HCT116 (cell line): ENCODE measurements at regions not wholly inside any gene's neighbourhood (a gene's known extent, or its start where the extent isn't known, plus 50 kb on each side); places are given as distances from the start of the nearest gene placed in this dataset.

ENCODE experiments used
- ATAC-seq: fragments of 200-7000 bp; cut with Tn5 transposase; 2 replicates; pipeline ENCODE4 v1.9.1; 2020; ENCODE audit warnings: mild to moderate bottlenecking, moderate library complexity
- BruUV-seq: library from RNA; stranded (reverse); fragments of 400-500 nt; replicated peaks from 2 replicates; lab custom pipeline; 2021; lab: Mats Ljungman, UMichigan
- CTCF ChIA-PET: fragments of 300-600 bp; sonication (Branson Sonifier 250); formaldehyde crosslinking; loops from one replicate; lab custom pipeline; 2021; ENCODE audit warnings: antibody characterized with exemption; lab: Charles Lee
- POLR2A ChIA-PET: fragments of 300-600, 350-600 bp; sonication (Branson Sonifier 250); formaldehyde crosslinking; loops from one replicate; lab custom pipeline; 2021; ENCODE audit warnings: antibody characterized with exemption; lab: Charles Lee
- RAD21 ChIA-PET, 2 experiments: fragments of 300-600 bp; sonication (Branson Sonifier 250); formaldehyde crosslinking; loops; one replicate each; lab custom pipeline; 2023; ENCODE audit warnings: low total read pairs in 2 of 2; ENCODE audit not compliant: uncharacterized antibody in 2 of 2, unreplicated experiment in 2 of 2, low non-redundant PET in 1 of 2; lab: Charles Lee
- DNase-seq: peaks from one replicate; pipeline ENCODE4 v3.0.0-alpha.2; 2010; ENCODE audit warnings: low read depth, low spot score
- H2AFZ ChIP-seq: fragments of 200-600 bp; shearing (Covaris generic), sonication (generic); 2 replicates; pipeline ENCODE4 v1.6.1; 2017; ENCODE audit warnings: low read depth, mixed run types, mixed read lengths, antibody characterized with exemption, low read length; ENCODE audit not compliant: poor library complexity, severe bottlenecking
- H3K27ac ChIP-seq: 2 replicates; pipeline ENCODE4 v1.5.1; 2012; ENCODE audit warnings: low read depth, low read length
- H3K27me3 ChIP-seq: fragments of 200-600 bp; sonication (generic); 2 replicates; pipeline ENCODE4 v1.6.1; 2016; ENCODE audit warnings: mixed run types, low read length, mixed read lengths; ENCODE audit not compliant: insufficient read depth
- H3K36me3 ChIP-seq, 2 experiments: fragments of 200-500 bp in 1 of 2; fragments of 200-600 bp in 1 of 2; sonication (Bioruptor generic) in 1 of 2; sonication (generic) in 1 of 2; 2 replicates each; pipeline versions ENCODE4 v1.5.1 to v1.6.1; 2014 to 2016; ENCODE audit warnings: low read length in 2 of 2, inconsistent platforms in 1 of 2, mixed read lengths in 1 of 2, mixed run types in 1 of 2; ENCODE audit not compliant: insufficient read depth in 2 of 2, control insufficient read depth in 1 of 2
- H3K4me1 ChIP-seq, 2 experiments: fragments of 200-600 bp in 1 of 2; sonication (generic) in 1 of 2; 2 replicates each; pipeline versions ENCODE4 v1.5.1 to v1.6.1; 2012 to 2017; ENCODE audit warnings: low read length in 2 of 2, inconsistent platforms in 1 of 2, mild to moderate bottlenecking in 1 of 2, mixed read lengths in 1 of 2, mixed run types in 1 of 2, moderate library complexity in 1 of 2; ENCODE audit not compliant: insufficient read depth in 2 of 2, control insufficient read depth in 1 of 2
- H3K4me2 ChIP-seq: fragments of 200-600 bp; sonication (generic); 2 replicates; pipeline ENCODE4 v1.6.1; 2017; ENCODE audit warnings: mixed run types, low read length, mixed read lengths
- H3K4me3 ChIP-seq, 2 experiments: fragments of 200-600 bp in 1 of 2; sonication (generic) in 1 of 2; replicated peaks in 1 of 2; 2 replicates each; pipeline ENCODE4 v1.5.1; 2011 to 2016; ENCODE audit warnings: low read length in 2 of 2, control low read depth in 1 of 2, low read depth in 1 of 2, mild to moderate bottlenecking in 1 of 2, mixed read lengths in 1 of 2, mixed run types in 1 of 2
- H3K79me2 ChIP-seq: fragments of 200-600 bp; sonication (generic); 2 replicates; pipeline ENCODE4 v1.6.1; 2017; ENCODE audit warnings: mild to moderate bottlenecking, mixed run types, low read length, moderate library complexity, mixed read lengths; ENCODE audit not compliant: insufficient read depth
- H3K9ac ChIP-seq: fragments of 200-600 bp; sonication (generic); 2 replicates; pipeline ENCODE4 v1.6.1; 2016; ENCODE audit warnings: low read length, mixed read lengths
- H3K9me2 ChIP-seq: fragments of 200-600 bp; sonication (generic), shearing (Covaris generic); 2 replicates; pipeline ENCODE4 v1.6.1; 2017; ENCODE audit warnings: mixed run types, mild to moderate bottlenecking, moderate library complexity; ENCODE audit not compliant: insufficient read depth
- H3K9me3 ChIP-seq, 2 experiments: fragments of 200-500 bp in 1 of 2; fragments of 200-600 bp in 1 of 2; sonication (Bioruptor generic) in 1 of 2; sonication (generic) in 1 of 2; 2 replicates each; pipeline ENCODE4 v1.6.1; 2014 to 2017; ENCODE audit warnings: low read length in 2 of 2, mixed read lengths in 2 of 2, inconsistent platforms in 1 of 2, low read depth in 1 of 2, mild to moderate bottlenecking in 1 of 2, mixed run types in 1 of 2, moderate library complexity in 1 of 2; ENCODE audit not compliant: control insufficient read depth in 1 of 2, insufficient read depth in 1 of 2
- H4K20me1 ChIP-seq: fragments of 200-600 bp; sonication (generic), shearing (Covaris generic); 2 replicates; pipeline ENCODE4 v1.6.1; 2017; ENCODE audit warnings: mixed run types, mild to moderate bottlenecking, moderate library complexity; ENCODE audit not compliant: insufficient read depth
- CBX3 ChIP-seq: IDR thresholded peaks from 2 replicates; pipeline ENCODE4 v1.6.1; 2012; ENCODE audit warnings: low read depth
- EGR1 ChIP-seq: IDR thresholded peaks from 2 replicates; pipeline ENCODE4 v1.6.1; 2012; ENCODE audit warnings: low read depth
- ELF1 ChIP-seq: IDR thresholded peaks from 2 replicates; pipeline ENCODE4 v1.6.1; 2012; ENCODE audit warnings: low read depth, borderline replicate concordance
- EZH2phosphoT487 ChIP-seq: fragments of 200-600 bp; IDR thresholded peaks from 2 replicates; pipeline ENCODE4 v1.6.1; 2018; ENCODE audit warnings: antibody characterized with exemption, borderline replicate concordance
- FOSL1 ChIP-seq: IDR thresholded peaks from 2 replicates; pipeline ENCODE4 v1.6.1; 2012; ENCODE audit warnings: low read depth
- JUND ChIP-seq: IDR thresholded peaks from 2 replicates; pipeline ENCODE4 v1.6.1; 2012
- POLR2A ChIP-seq: IDR thresholded peaks from 2 replicates; pipeline ENCODE4 v1.7.0; 2011; ENCODE audit warnings: borderline replicate concordance; ENCODE audit not compliant: insufficient read depth, insufficient read length; ENCODE audit errors: extremely low read depth
- RAD21 ChIP-seq: IDR thresholded peaks from 2 replicates; pipeline ENCODE4 v1.6.1; 2012; ENCODE audit warnings: low read depth, mild to moderate bottlenecking
- REST ChIP-seq: IDR thresholded peaks from 2 replicates; pipeline ENCODE4 v1.6.1; 2012; ENCODE audit warnings: low read depth
- SIN3A ChIP-seq: IDR thresholded peaks from 2 replicates; pipeline ENCODE4 v1.6.1; 2012; ENCODE audit warnings: low read depth
- SRF ChIP-seq: IDR thresholded peaks from 2 replicates; pipeline ENCODE4 v1.6.1; 2012; ENCODE audit warnings: low read depth
- TCF7L2 ChIP-seq: IDR thresholded peaks from 2 replicates; pipeline ENCODE4 v1.7.0; 2011; ENCODE audit warnings: borderline replicate concordance, inconsistent platforms; ENCODE audit not compliant: insufficient read depth, insufficient read length; ENCODE audit errors: extremely low read depth
- YY1 ChIP-seq: IDR thresholded peaks from 2 replicates; pipeline ENCODE4 v1.6.1; 2011; ENCODE audit warnings: low read length, low read depth, moderate library complexity, mild to moderate bottlenecking; ENCODE audit not compliant: insufficient replicate concordance; ENCODE audit errors: extremely low read depth
- ZBTB33 ChIP-seq: IDR thresholded peaks from 2 replicates; pipeline ENCODE4 v1.6.1; 2011; ENCODE audit warnings: mild to moderate bottlenecking, low read length, moderate library complexity; ENCODE audit not compliant: insufficient replicate concordance; ENCODE audit errors: extremely low read depth
- ZFX ChIP-seq: fragments of 450-650 bp; IDR thresholded peaks from 2 replicates; pipeline ENCODE4 v1.6.1; 2017
- ZNF274 ChIP-seq: fragments of 200-500 bp; sonication (Bioruptor generic); IDR thresholded peaks from 2 replicates; pipeline ENCODE4 v1.6.1; 2014; ENCODE audit warnings: mild to moderate bottlenecking, low read depth, low read length, inconsistent platforms
- intact Hi-C: fragments of 100-400 bp; cut with micrococcal nuclease; formaldehyde crosslinking; loops from 2 replicates; pipeline ENCODE4 v1.10.0; 2022

DNA sequence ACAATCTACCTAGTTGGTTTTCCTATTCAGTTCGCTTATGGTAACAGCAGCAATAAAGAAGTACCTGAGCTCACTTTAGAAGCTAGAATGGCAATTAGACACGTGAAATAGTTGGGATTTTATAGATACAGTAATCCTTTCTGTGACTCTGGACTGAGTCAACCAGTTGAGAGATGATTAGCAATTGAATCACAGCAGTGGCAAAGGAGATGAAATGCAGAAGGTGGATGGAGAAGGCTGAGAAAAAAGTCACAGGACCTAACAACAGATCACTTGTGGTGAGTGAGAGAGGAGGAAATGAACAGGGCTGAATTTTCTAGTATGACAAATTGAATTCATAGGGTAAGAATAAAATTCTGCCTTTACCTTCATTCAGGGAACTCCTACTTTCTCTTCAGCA is 197.1 kb upstream of the MAGEB18 start:
- CTCF ChIA-PET, result no interaction called here
- BruUV-seq, result no TSS peak

More for the DNA sequence above, 197.1 kb upstream of the MAGEB18 start:
- RAD21 ChIA-PET, result no interaction called here
- Histone ChIP-seq H3K4me1 (no peaks in the 10 kb centered on the region), H3K9ac (no peak overlapping the region), H3K4me3 (no peak overlapping the region), H3K9me2 (no peaks in the 10 kb centered on the region)
- no peak for DNase-seq
- TF ChIP-seq ZNF274 (no peak), JUND (no peak), CBX3 (no peak), POLR2A (no peak), SIN3A (no peak), YY1 (no peak), ELF1 (no peak), ZFX (no peak), TCF7L2 (no peak), FOSL1 (no peak), EGR1 (no peak), ZBTB33 (no peak), EZH2phosphoT487 (no peak), REST (no peak), RAD21 (no peak), SRF (no peak)
- TF ChIP-seq, all 23 proteins: peak for 0
- Histone ChIP-seq H3K9me3 (no peaks in the 10 kb centered on the region), H3K36me3 (no peaks in the 10 kb centered on the region), H2AFZ (no peak overlapping the region), H3K79me2 (no peaks in the 10 kb centered on the region), H3K27ac (no peak overlapping the region), H4K20me1 (no peaks in the 10 kb centered on the region), H3K4me2 (no peak overlapping the region), H3K27me3 (no peaks in the 10 kb centered on the region)
- intact Hi-C loops, result no loop called here
- no peak for ATAC-seq
- POLR2A ChIA-PET, result no interaction called here
